ENCODE measurements at regions not wholly inside any gene's neighbourhood (a gene's known extent, or its start where the extent isn't known, plus 50 kb on each side); places are given as distances from the start of the nearest gene placed in this dataset.

DNA sequence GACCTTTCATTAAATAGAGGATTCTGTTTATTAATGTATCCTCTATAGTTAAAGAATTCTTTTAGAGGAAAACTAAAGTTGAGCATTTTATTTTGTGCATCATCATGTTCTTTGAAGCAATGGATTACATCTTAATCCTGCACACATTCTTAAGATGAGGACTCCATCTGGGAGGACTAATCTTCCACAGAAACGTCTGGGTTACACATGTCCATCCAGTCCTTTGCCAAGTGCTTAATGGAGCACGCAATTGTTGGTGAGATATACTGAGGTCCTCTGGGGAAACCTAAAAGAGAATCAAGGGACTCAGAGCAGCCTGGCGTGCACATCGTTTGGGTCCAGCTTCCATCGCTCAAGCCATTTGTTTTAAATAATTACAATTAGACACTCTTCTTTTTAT, 115.1 kb upstream of the SFRP2 start:
- TF ChIP-seq, protein P1, sequence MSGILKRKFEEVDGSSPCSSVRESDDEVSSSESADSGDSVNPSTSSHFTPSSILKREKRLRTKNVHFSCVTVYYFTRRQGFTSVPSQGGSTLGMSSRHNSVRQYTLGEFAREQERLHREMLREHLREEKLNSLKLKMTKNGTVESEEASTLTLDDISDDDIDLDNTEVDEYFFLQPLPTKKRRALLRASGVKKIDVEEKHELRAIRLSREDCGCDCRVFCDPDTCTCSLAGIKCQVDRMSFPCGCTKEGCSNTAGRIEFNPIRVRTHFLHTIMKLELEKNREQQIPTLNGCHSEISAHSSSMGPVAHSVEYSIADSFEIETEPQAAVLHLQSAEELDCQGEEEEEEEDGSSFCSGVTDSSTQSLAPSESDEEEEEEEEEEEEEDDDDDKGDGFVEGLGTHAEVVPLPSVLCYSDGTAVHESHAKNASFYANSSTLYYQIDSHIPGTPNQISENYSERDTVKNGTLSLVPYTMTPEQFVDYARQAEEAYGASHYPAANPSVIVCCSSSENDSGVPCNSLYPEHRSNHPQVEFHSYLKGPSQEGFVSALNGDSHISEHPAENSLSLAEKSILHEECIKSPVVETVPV (CRISPR knock-in tag; IDR thresholded peaks at IDR 0.05): no peak
- TF ChIP-seq ZFP3 (CRISPR knock-in tag; IDR thresholded peaks at IDR 0.05) (no peak), ZFP30 (CRISPR knock-in tag; IDR thresholded peaks at IDR 0.05) (no peak), ISL1 (CRISPR knock-in tag; IDR thresholded peaks at IDR 0.05) (no peak), ZC3H10 (CRISPR knock-in tag; IDR thresholded peaks at IDR 0.05) (no peak), PPARA (CRISPR knock-in tag; IDR thresholded peaks at IDR 0.05; ENCODE audit: borderline replicate concordance) (no peak)
- TF ChIP-seq, protein P2, sequence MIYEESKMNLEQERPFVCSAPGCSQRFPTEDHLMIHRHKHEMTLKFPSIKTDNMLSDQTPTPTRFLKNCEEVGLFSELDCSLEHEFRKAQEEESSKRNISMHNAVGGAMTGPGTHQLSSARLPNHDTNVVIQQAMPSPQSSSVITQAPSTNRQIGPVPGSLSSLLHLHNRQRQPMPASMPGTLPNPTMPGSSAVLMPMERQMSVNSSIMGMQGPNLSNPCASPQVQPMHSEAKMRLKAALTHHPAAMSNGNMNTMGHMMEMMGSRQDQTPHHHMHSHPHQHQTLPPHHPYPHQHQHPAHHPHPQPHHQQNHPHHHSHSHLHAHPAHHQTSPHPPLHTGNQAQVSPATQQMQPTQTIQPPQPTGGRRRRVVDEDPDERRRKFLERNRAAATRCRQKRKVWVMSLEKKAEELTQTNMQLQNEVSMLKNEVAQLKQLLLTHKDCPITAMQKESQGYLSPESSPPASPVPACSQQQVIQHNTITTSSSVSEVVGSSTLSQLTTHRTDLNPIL (CRISPR knock-in tag; IDR thresholded peaks at IDR 0.05; ENCODE audit: low read depth): no peak
- ATAC-seq: no peak

DNA sequence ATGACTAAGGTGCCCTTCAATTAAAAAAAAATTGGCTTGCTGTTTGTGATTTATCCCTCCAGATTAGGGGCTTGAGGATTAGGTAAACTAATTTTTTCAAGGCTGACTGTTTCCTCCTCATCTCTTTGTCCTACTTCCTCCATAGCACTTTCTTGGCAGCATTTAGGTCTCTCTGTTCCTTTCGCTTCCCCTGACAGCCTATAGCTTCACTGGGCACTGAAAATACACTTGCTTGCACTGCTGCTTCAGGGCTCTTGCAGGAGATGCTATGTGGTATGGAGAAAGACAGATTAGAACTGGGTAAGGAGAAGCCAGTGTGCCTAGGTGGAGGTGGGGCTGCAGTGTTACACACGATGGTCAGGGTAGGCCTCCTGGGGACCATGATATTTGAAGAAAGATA, 112.3 kb upstream of the SFRP2 start:
- TF ChIP-seq BACH2 (CRISPR knock-in tag; IDR thresholded peaks at IDR 0.05; ENCODE audit: borderline replicate concordance) (no peak), ZNF70 (CRISPR knock-in tag; IDR thresholded peaks at IDR 0.05) (no peak), ZNF565 (CRISPR knock-in tag; conservative IDR thresholded peaks at IDR 0.05; ENCODE audit: low read depth) (no peak), ZFP3 (CRISPR knock-in tag; IDR thresholded peaks at IDR 0.05) (no peak), ZC3H10 (CRISPR knock-in tag; IDR thresholded peaks at IDR 0.05) (no peak), ZNF8 (CRISPR knock-in tag; IDR thresholded peaks at IDR 0.05) (no peak), CSDC2 (CRISPR knock-in tag; IDR thresholded peaks at IDR 0.05) (no peak), ARNTL (CRISPR knock-in tag; IDR thresholded peaks at IDR 0.05; ENCODE audit: borderline replicate concordance, low read depth) (no peak), PPARA (CRISPR knock-in tag; IDR thresholded peaks at IDR 0.05; ENCODE audit: borderline replicate concordance) (no peak), OSR1 (CRISPR knock-in tag; IDR thresholded peaks at IDR 0.05) (no peak), TCF4 (CRISPR knock-in tag; IDR thresholded peaks at IDR 0.05; ENCODE audit: borderline replicate concordance) (no peak), ESRRG (CRISPR knock-in tag; IDR thresholded peaks at IDR 0.05) (no peak), TOX (CRISPR knock-in tag; IDR thresholded peaks at IDR 0.05; ENCODE audit: borderline replicate concordance) (no peak)
- TF ChIP-seq, protein P3, sequence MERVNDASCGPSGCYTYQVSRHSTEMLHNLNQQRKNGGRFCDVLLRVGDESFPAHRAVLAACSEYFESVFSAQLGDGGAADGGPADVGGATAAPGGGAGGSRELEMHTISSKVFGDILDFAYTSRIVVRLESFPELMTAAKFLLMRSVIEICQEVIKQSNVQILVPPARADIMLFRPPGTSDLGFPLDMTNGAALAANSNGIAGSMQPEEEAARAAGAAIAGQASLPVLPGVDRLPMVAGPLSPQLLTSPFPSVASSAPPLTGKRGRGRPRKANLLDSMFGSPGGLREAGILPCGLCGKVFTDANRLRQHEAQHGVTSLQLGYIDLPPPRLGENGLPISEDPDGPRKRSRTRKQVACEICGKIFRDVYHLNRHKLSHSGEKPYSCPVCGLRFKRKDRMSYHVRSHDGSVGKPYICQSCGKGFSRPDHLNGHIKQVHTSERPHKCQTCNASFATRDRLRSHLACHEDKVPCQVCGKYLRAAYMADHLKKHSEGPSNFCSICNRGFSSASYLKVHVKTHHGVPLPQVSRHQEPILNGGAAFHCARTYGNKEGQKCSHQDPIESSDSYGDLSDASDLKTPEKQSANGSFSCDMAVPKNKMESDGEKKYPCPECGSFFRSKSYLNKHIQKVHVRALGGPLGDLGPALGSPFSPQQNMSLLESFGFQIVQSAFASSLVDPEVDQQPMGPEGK (CRISPR knock-in tag; IDR thresholded peaks at IDR 0.05; ENCODE audit: borderline replicate concordance): no peak
- TF ChIP-seq, protein P1 (CRISPR knock-in tag; IDR thresholded peaks at IDR 0.05): no peak
- TF ChIP-seq, protein P4, sequence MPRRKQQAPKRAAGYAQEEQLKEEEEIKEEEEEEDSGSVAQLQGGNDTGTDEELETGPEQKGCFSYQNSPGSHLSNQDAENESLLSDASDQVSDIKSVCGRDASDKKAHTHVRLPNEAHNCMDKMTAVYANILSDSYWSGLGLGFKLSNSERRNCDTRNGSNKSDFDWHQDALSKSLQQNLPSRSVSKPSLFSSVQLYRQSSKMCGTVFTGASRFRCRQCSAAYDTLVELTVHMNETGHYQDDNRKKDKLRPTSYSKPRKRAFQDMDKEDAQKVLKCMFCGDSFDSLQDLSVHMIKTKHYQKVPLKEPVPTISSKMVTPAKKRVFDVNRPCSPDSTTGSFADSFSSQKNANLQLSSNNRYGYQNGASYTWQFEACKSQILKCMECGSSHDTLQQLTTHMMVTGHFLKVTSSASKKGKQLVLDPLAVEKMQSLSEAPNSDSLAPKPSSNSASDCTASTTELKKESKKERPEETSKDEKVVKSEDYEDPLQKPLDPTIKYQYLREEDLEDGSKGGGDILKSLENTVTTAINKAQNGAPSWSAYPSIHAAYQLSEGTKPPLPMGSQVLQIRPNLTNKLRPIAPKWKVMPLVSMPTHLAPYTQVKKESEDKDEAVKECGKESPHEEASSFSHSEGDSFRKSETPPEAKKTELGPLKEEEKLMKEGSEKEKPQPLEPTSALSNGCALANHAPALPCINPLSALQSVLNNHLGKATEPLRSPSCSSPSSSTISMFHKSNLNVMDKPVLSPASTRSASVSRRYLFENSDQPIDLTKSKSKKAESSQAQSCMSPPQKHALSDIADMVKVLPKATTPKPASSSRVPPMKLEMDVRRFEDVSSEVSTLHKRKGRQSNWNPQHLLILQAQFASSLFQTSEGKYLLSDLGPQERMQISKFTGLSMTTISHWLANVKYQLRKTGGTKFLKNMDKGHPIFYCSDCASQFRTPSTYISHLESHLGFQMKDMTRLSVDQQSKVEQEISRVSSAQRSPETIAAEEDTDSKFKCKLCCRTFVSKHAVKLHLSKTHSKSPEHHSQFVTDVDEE (CRISPR knock-in tag; IDR thresholded peaks at IDR 0.05): no peak
- TF ChIP-seq, protein P2 (CRISPR knock-in tag; IDR thresholded peaks at IDR 0.05; ENCODE audit: low read depth): no peak
- TF ChIP-seq, protein P5, sequence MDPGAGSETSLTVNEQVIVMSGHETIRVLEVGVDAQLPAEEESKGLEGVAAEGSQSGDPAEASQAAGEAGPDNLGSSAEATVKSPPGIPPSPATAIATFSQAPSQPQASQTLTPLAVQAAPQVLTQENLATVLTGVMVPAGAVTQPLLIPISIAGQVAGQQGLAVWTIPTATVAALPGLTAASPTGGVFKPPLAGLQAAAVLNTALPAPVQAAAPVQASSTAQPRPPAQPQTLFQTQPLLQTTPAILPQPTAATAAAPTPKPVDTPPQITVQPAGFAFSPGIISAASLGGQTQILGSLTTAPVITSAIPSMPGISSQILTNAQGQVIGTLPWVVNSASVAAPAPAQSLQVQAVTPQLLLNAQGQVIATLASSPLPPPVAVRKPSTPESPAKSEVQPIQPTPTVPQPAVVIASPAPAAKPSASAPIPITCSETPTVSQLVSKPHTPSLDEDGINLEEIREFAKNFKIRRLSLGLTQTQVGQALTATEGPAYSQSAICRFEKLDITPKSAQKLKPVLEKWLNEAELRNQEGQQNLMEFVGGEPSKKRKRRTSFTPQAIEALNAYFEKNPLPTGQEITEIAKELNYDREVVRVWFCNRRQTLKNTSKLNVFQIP (CRISPR knock-in tag; IDR thresholded peaks at IDR 0.05; ENCODE audit: borderline replicate concordance, low read depth): no peak
- ATAC-seq: no peak

Measured in SK-N-SH treated with all-trans-retinoic acid at 6 μM for 48 hours (cell line).